ENCODE measurements at regions not wholly inside any gene's neighbourhood (a gene's known extent, or its start where the extent isn't known, plus 50 kb on each side); places are given as distances from the start of the nearest gene placed in this dataset.
A peak's percentile ranks its signal among the peaks of the same experiment; 100 is the strongest.

GRCh38 chr3:24680214-24680967 is 185.7 kb upstream of the THRB start:
- TF ChIP-seq CTCF (optimal IDR thresholded peaks at IDR 0.05 in 1 of 3, IDR thresholded peaks at IDR 0.05 in 1 of 3, conservative IDR thresholded peaks at IDR 0.05 in 1 of 3; ENCODE audit: extremely low read depth in 1 of 3, insufficient read depth in 2 of 3, low read length in 3 of 3) (peak; percentile 81 to 88 (median 83)), EZH2 (IDR thresholded peaks at IDR 0.05; ENCODE audit: low read length) (no peak)
